NCI-H526 (cell line): ENCODE measurements at regions not wholly inside any gene's neighbourhood (a gene's known extent, or its start where the extent isn't known, plus 50 kb on each side); places are given as distances from the start of the nearest gene placed in this dataset.

Source experiments
- DNase-seq, 2 experiments: peaks; one replicate each; lab custom pipeline; 2025; lab: John Stamatoyannopoulos, UW

- DNase-seq: no peak
Observed at GRCh38 chr10:76733441-76733936, 904.1 kb downstream of the KCNMA1 start.

- no peak for DNase-seq
Observed at GRCh38 chr10:76732306-76732705, 905.3 kb downstream of the KCNMA1 start.

- no peak for DNase-seq
Observed at GRCh38 chr10:76729841-76730487, 907.6 kb downstream of the KCNMA1 start.

- no peak for DNase-seq
Observed at GRCh38 chr10:76729346-76729745, 908.3 kb downstream of the KCNMA1 start.

GRCh38 chr10:76727038-76727437 is 910.6 kb downstream of the KCNMA1 start:
- DNase-seq: no peak

- DNase-seq: no peak
Observed at GRCh38 chr10:76723844-76724243, 913.8 kb downstream of the KCNMA1 start.

- no peak for DNase-seq
Observed at GRCh38 chr10:76721891-76722505, 915.6 kb downstream of the KCNMA1 start.

GRCh38 chr10:76719006-76719405 is 918.6 kb downstream of the KCNMA1 start:
- DNase-seq: no peak

GRCh38 chr10:76717141-76717540 is 920.5 kb downstream of the KCNMA1 start:
- DNase-seq: no peak

- no peak for DNase-seq
Observed at GRCh38 chr10:76711222-76711997, 926.2 kb downstream of the KCNMA1 start.

GRCh38 chr10:76700241-76700640 is 937.4 kb downstream of the KCNMA1 start:
- DNase-seq: no peak

GRCh38 chr10:76697923-76698322 is 939.7 kb downstream of the KCNMA1 start:
- no peak for DNase-seq

GRCh38 chr10:76695069-76695468 is 942.5 kb downstream of the KCNMA1 start:
- no peak for DNase-seq

GRCh38 chr10:76686201-76686600 is 951.4 kb downstream of the KCNMA1 start:
- no peak for DNase-seq

GRCh38 chr10:76684968-76685367 is 952.6 kb downstream of the KCNMA1 start:
- DNase-seq: no peak

- no peak for DNase-seq
Observed at GRCh38 chr10:76681153-76681552, 956.5 kb downstream of the KCNMA1 start.

GRCh38 chr10:76679030-76679429 is 958.6 kb downstream of the KCNMA1 start:
- DNase-seq: no peak

GRCh38 chr10:76675951-76676587 is 961.5 kb downstream of the KCNMA1 start:
- no peak for DNase-seq

GRCh38 chr10:76675561-76675950 is 962.1 kb downstream of the KCNMA1 start:
- no peak for DNase-seq

GRCh38 chr10:76667408-76668370 is 969.9 kb downstream of the KCNMA1 start:
- DNase-seq: no peak

- DNase-seq: no peak
Observed at GRCh38 chr10:76666891-76667290, 970.7 kb downstream of the KCNMA1 start.
